Hepatic stellate cell (primary cell): ENCODE measurements at regions not wholly inside any gene's neighbourhood (a gene's known extent, or its start where the extent isn't known, plus 50 kb on each side); places are given as distances from the start of the nearest gene placed in this dataset.

Source experiments
- DNase-seq: peaks from one replicate; pipeline ENCODE4 v3.0.0; 2011; ENCODE audit warnings: low spot score

GRCh38 chr12:93154753-93155480 is 222.8 kb upstream of the NUDT4 start:
- no peak for DNase-seq

GRCh38 chr12:93156086-93156716 is 221.5 kb upstream of the NUDT4 start:
- no peak for DNase-seq

GRCh38 chr12:93157279-93157678 is 220.4 kb upstream of the NUDT4 start:
- DNase-seq: no peak

GRCh38 chr12:93158065-93158843 is 219.5 kb upstream of the NUDT4 start:
- no peak for DNase-seq

- peak; percentile 40 for DNase-seq
These were observed 214.3 kb upstream of the NUDT4 start for GRCh38 chr12:93163260-93164036.

- no peak for DNase-seq
These were observed 213.4 kb upstream of the NUDT4 start for GRCh38 chr12:93164103-93164880.

GRCh38 chr12:93165384-93165932 is 212.3 kb upstream of the NUDT4 start:
- DNase-seq: no peak

- no peak for DNase-seq
These were observed 211.0 kb upstream of the NUDT4 start for GRCh38 chr12:93166541-93167307.

GRCh38 chr12:93167331-93167730 is 210.4 kb upstream of the NUDT4 start:
- no peak for DNase-seq

- DNase-seq: no peak
These were observed 209.8 kb upstream of the NUDT4 start for GRCh38 chr12:93167841-93168492.

- DNase-seq: no peak
These were observed 209.0 kb upstream of the NUDT4 start for GRCh38 chr12:93168751-93169150.

- DNase-seq: no peak
These were observed 208.2 kb upstream of the NUDT4 start for GRCh38 chr12:93169536-93169935.

GRCh38 chr12:93170928-93171327 is 206.8 kb upstream of the NUDT4 start:
- DNase-seq: no peak

- no peak for DNase-seq
These were observed 204.4 kb upstream of the NUDT4 start for GRCh38 chr12:93173178-93173957.

- peak; percentile 12 for DNase-seq
These were observed 203.7 kb upstream of the NUDT4 start for GRCh38 chr12:93174048-93174447.

GRCh38 chr12:93174473-93174872 is 203.3 kb upstream of the NUDT4 start:
- no peak for DNase-seq

- peak; percentile 49 for DNase-seq
These were observed 201.6 kb upstream of the NUDT4 start for GRCh38 chr12:93176165-93176564.

- no peak for DNase-seq
These were observed 201.1 kb upstream of the NUDT4 start for GRCh38 chr12:93176610-93177126.
